Stomach (tissue), 8 donors: ENCODE measurements at regions not wholly inside any gene's neighbourhood (a gene's known extent, or its start where the extent isn't known, plus 50 kb on each side); places are given as distances from the start of the nearest gene placed in this dataset.
A peak's percentile ranks its signal among the peaks of the same experiment; 100 is the strongest.

Experiments
- DNase-seq, 2 donors: peaks; one replicate each; pipeline versions ENCODE4 v3.0.0 to v3.0.0-alpha.2; 2013 to 2019
- H3K27ac ChIP-seq, 5 donors: fragments of 200-600 bp in 4 of 5; sonication (generic) in 4 of 5; one replicate each; pipeline ENCODE4 v1.5.1; 2013 to 2019; ENCODE audit warnings: mild to moderate bottlenecking in 1 of 5, moderate library complexity in 1 of 5
- H3K27me3 ChIP-seq, 3 donors: fragments of 200-600 bp; sonication (generic); one replicate each; pipeline ENCODE4 v1.5.1; 2017 to 2019; ENCODE audit warnings: mixed run types in 1 of 3
- H3K36me3 ChIP-seq, 4 donors: fragments of 200-600 bp; sonication (generic); 1 replicate in 3 of 4; 2 replicates in 1 of 4; pipeline ENCODE4 v1.5.1; 2016 to 2019
- H3K4me1 ChIP-seq, 4 donors: fragments of 200-600 bp; sonication (generic); one replicate each; pipeline ENCODE4 v1.5.1; 2016 to 2019
- H3K4me3 ChIP-seq, 4 donors: fragments of 200-600 bp; sonication (generic) in 3 of 4; one replicate each; pipeline ENCODE4 v1.5.1; 2016 to 2019; ENCODE audit warnings: mild to moderate bottlenecking in 1 of 4
- H3K9me3 ChIP-seq, 4 donors: fragments of 200-600 bp; sonication (generic); one replicate each; pipeline ENCODE4 v1.5.1; 2016 to 2019
- CTCF ChIP-seq, 7 experiments: fragments of 450-650 bp in 4 of 7; fragments of 200-600 bp in 3 of 7; sonication (generic) in 3 of 7; IDR thresholded peaks; one replicate each; pipeline ENCODE4 v1.5.1; 2016 to 2019; ENCODE audit warnings: antibody characterized with exemption in 7 of 7, control low read depth in 2 of 7, mild to moderate bottlenecking in 1 of 7
- EP300 ChIP-seq: sonication (generic); formaldehyde crosslinking; IDR thresholded peaks from one replicate; pipeline ENCODE4 v1.6.1; 2017; ENCODE audit warnings: antibody characterized with exemption
- POLR2A ChIP-seq, 4 donors: fragments of 450-650 bp; IDR thresholded peaks; one replicate each; pipeline ENCODE4 v1.6.1; 2016; ENCODE audit warnings: antibody characterized with exemption in 4 of 4, control low read depth in 2 of 4, mild to moderate bottlenecking in 1 of 4, moderate library complexity in 1 of 4
- POLR2AphosphoS5 ChIP-seq, 3 donors: sonication (generic); formaldehyde crosslinking; IDR thresholded peaks; one replicate each; pipeline ENCODE4 v1.6.1; 2016; ENCODE audit warnings: antibody characterized with exemption in 3 of 3
- WGBS, 5 donors: extraction: QIAGEN DNeasy Blood & Tissue Kit in 3 of 5; methylation state at CpG; one replicate each; pipeline versions ENCODE4 v1.1.5 to v1.1.7; 2013 to 2018; 5-methylcytosine and 5-hydroxymethylcytosine counted together
- intact Hi-C: fragments of 100-400 bp; cut with DNase I; formaldehyde crosslinking; loops from one replicate; pipeline ENCODE4 v1.15.1; 2023; ENCODE audit warnings: low total_unique reads
- donor health status: healthy with polysubstance abuse.
- donor health status: Bipolar disorder and iron deficiency.
- donor health status: healthy.

- Histone ChIP-seq H3K27me3 (no peaks in the 10 kb centered on the region), H3K27ac (peak overlapping the region in 2 of 5 donors; percentile 10 to 58), H3K9me3 (no peaks in the 10 kb centered on the region), H3K4me1 (peaks cover 0 to 17% (median 0%) of the 10 kb centered on the region in 4 donors), H3K36me3 (no peaks in the 10 kb centered on the region), H3K4me3 (no peak overlapping the region)
- DNase-seq: peak; percentile 29 to 47
- WGBS, 5 donors: 24 to 66% (median 56%) methylated on average over 3 of the region's 3 CpGs
- intact Hi-C loops: no loop called here
- TF ChIP-seq EP300 (no peak), POLR2AphosphoS5 (IDR thresholded peaks at IDR 0.05) (no peak), CTCF (IDR thresholded peaks at IDR 0.05) (no peak), POLR2A (IDR thresholded peaks at IDR 0.05) (no peak)
These were observed 140.6 kb downstream of the JCAD start for GRCh38 chr10:29918623-29919400.

GRCh38 chr10:29917311-29917710 is 142.1 kb downstream of the JCAD start:
- peak; percentile 27 to 69 for DNase-seq
- TF ChIP-seq POLR2A (IDR thresholded peaks at IDR 0.05) (no peak), POLR2AphosphoS5 (IDR thresholded peaks at IDR 0.05) (peak in 1 of 3 donors; percentile 28), EP300 (no peak), CTCF (IDR thresholded peaks at IDR 0.05) (no peak)
- H3K9me3 ChIP-seq: no peaks in the 10 kb centered on the region
- WGBS, 5 donors: 22 to 64% (median 29%) methylated on average over 4 of the region's 4 CpGs
- H3K27ac ChIP-seq: peak overlapping the region in 2 of 5 donors; percentile 35 to 58
- H3K27me3 ChIP-seq: no peaks in the 10 kb centered on the region
- peaks cover 0 to 10% (median 0%) of the 10 kb centered on the region in 4 donors for H3K4me1 ChIP-seq
- intact Hi-C loops: no loop called here
- H3K36me3 ChIP-seq: no peaks in the 10 kb centered on the region
- no peak overlapping the region for H3K4me3 ChIP-seq

GRCh38 chr10:29916669-29917068 is 142.7 kb downstream of the JCAD start:
- Histone ChIP-seq H3K36me3 (no peaks in the 10 kb centered on the region), H3K9me3 (no peaks in the 10 kb centered on the region), H3K27ac (peak overlapping the region in 2 of 5 donors; percentile 27 to 35), H3K27me3 (no peaks in the 10 kb centered on the region), H3K4me1 (peaks cover 0 to 7% (median 0%) of the 10 kb centered on the region in 4 donors), H3K4me3 (no peak overlapping the region)
- no peak for DNase-seq
- intact Hi-C loops: no loop called here
- TF ChIP-seq EP300 (no peak), CTCF (IDR thresholded peaks at IDR 0.05) (no peak), POLR2A (IDR thresholded peaks at IDR 0.05) (no peak), POLR2AphosphoS5 (IDR thresholded peaks at IDR 0.05) (no peak)
- 90 to 96% (median 94%) methylated on average over 4 of the region's 4 CpGs for WGBS, 5 donors

- no peaks in the 10 kb centered on the region for H3K4me1 ChIP-seq
- no peaks in the 10 kb centered on the region for H3K27me3 ChIP-seq
- DNase-seq: no peak
- H3K9me3 ChIP-seq: no peaks in the 10 kb centered on the region
- no peaks in the 10 kb centered on the region for H3K36me3 ChIP-seq
- H3K4me3 ChIP-seq: no peak overlapping the region
- 67 to 88% (median 83%) methylated on average over 3 of the region's 3 CpGs for WGBS, 5 donors
- H3K27ac ChIP-seq: peak overlapping the region in 1 of 5 donors; percentile 14
- intact Hi-C loops: no loop called here
- no peak for TF ChIP-seq CTCF (IDR thresholded peaks at IDR 0.05)
- no peak for TF ChIP-seq POLR2AphosphoS5 (IDR thresholded peaks at IDR 0.05)
- no peak for TF ChIP-seq POLR2A (IDR thresholded peaks at IDR 0.05)
- TF ChIP-seq EP300: no peak
These were observed 144.2 kb downstream of the JCAD start for GRCh38 chr10:29914986-29915785.
